ENCODE measurements at regions not wholly inside any gene's neighbourhood (a gene's known extent, or its start where the extent isn't known, plus 50 kb on each side); places are given as distances from the start of the nearest gene placed in this dataset.
"Not testable (repeated sequence)": the region's sequence is repeated elsewhere in the genome, so short reads cannot be mapped to it uniquely, and the experiment has no call there.

DNA sequence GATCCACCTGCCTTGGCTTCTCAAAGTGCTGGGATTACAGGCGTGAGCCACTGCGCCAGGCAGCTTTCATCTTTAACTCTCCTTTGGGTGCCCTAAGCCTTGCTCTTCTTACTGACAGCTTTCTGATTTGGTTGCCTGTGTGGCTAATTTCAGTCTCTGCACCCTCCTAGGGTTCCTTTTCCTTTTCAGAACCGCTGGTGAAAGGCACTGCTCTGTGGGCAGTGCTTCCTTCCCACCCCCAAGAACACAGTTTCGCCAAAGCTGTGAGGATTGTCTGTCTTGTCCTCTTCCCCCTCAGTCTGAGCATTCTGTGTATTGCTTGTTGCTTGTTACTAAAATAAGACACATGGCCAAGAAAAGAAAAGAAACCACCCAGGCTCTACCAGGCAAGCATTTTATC lies 101.4 kb upstream of the FRMPD3 start:
- H3K4me3 ChIP-seq (ENCODE audit: low read depth, low read length), result no peak overlapping the region
- DNase-seq (ENCODE audit: low read depth, low spot score), result no peak
- TF ChIP-seq, protein P1, sequence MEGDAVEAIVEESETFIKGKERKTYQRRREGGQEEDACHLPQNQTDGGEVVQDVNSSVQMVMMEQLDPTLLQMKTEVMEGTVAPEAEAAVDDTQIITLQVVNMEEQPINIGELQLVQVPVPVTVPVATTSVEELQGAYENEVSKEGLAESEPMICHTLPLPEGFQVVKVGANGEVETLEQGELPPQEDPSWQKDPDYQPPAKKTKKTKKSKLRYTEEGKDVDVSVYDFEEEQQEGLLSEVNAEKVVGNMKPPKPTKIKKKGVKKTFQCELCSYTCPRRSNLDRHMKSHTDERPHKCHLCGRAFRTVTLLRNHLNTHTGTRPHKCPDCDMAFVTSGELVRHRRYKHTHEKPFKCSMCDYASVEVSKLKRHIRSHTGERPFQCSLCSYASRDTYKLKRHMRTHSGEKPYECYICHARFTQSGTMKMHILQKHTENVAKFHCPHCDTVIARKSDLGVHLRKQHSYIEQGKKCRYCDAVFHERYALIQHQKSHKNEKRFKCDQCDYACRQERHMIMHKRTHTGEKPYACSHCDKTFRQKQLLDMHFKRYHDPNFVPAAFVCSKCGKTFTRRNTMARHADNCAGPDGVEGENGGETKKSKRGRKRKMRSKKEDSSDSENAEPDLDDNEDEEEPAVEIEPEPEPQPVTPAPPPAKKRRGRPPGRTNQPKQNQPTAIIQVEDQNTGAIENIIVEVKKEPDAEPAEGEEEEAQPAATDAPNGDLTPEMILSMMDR (IDR thresholded peaks at IDR 0.05; ENCODE audit: low read depth, low read length), result no peak
- in situ Hi-C loops (cut with HindIII; ENCODE audit: low sequenced_read_pairs), result no loop called here

DNA sequence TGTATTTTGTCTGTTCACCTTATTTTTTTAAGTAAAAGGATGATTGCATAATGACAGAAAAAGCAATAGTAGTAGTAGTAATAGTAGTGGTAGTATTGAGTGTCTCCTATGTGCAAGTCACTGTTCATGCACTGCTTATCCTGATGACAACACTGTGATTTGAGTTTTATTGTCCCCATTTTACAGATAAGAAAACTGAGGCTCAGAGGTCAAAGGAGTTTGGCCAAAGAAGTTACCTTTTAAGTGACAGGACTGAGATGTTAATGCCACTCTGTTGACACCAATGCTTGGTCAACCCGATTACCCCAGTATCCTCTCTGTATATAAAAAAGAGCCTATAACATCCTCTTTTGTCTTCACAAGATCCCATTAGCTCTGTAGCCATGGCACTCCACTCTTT lies 100.5 kb upstream of the FRMPD3 start:
- in situ Hi-C loops (cut with HindIII; ENCODE audit: low sequenced_read_pairs), result no loop called here

DNA sequence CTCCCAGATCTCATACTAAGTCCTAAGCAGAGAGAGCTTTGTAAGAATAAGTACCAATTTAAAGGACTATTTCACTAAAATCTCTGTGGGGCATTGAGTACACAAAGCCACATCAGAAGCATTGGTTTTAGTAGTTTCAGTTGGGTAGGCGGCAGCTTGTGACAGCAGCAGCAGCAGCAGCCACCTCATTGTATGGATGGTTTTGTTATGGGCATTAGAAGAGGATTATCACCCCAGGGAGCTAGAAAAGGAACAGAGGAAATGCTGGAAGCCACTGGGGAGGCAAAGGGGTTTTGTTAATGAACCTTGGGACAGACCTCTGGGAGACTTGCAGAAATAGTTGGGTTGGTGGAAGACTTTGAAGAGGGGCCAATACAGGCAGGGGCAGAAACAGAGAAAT lies 93.9 kb upstream of the FRMPD3 start:
- DNase-seq (ENCODE audit: low read depth, low spot score), result no peak
- in situ Hi-C loops (cut with HindIII; ENCODE audit: low sequenced_read_pairs), result no loop called here
- TF ChIP-seq, protein P1 (IDR thresholded peaks at IDR 0.05; ENCODE audit: low read depth, low read length), result no peak

More for the DNA sequence above, 100.5 kb upstream of the FRMPD3 start:
- DNase-seq (ENCODE audit: low read depth, low spot score), result no peak
- no peak overlapping the region for H3K4me3 ChIP-seq (ENCODE audit: low read depth, low read length)
- TF ChIP-seq, protein P1 (IDR thresholded peaks at IDR 0.05; ENCODE audit: low read depth, low read length), result no peak

DNA sequence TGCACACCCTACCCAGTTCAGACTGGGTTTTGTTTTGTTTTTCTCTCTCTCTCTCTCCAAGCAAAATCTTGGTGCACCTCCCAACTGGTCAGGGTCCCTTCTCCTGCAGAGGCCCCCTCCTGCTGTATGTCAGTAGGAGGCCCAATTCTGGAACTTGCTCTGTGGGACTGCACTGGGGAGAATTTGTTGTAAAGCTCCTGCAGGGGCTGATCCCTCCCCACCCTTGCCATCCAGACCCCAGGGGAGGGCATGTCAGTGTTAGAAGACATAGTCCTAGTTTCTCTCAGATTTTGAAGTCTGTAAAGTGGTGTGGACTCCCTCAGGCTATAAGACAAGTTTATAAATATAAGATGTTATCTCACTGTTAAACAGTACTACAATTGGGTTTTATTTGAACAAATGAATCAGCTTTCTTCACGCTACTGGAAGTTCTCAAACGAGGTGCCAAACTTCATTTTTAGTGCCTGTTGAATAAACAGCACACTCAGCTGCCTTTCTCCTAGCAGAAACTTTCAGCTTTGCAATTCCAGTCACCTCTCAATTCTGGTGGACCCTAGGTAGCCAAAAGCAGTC lies 88.6 kb upstream of the FRMPD3 start:
- DNase-seq (ENCODE audit: low read depth, low spot score), result no peak
- H3K4me3 ChIP-seq (ENCODE audit: low read depth, low read length), result no peak overlapping the region
- in situ Hi-C loops (cut with HindIII; ENCODE audit: low sequenced_read_pairs), result no loop called here
- TF ChIP-seq, protein P1 (IDR thresholded peaks at IDR 0.05; ENCODE audit: low read depth, low read length), result no peak

More for the DNA sequence above, 93.9 kb upstream of the FRMPD3 start:
- no peak overlapping the region for H3K4me3 ChIP-seq (ENCODE audit: low read depth, low read length)

DNA sequence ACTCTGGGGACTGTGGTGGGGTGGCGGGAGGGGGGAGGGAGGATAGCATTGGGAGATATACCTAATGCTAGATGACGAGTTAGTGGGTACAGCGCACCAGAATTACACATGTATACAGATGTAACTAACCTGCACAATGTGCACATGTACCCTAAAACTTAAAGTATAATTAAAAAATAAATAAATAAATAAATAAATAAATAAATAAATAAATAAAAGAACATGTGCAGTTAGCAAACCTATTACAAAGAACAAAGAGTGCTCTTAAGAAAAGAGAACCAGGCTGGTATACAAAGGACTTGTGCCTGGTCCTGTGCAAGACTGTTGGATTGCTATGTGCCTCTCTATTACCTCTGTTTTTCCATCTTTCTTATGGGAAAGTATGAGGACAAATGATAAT lies 79.3 kb upstream of the FRMPD3 start:
- DNase-seq (ENCODE audit: low read depth, low spot score); in situ Hi-C loops (cut with HindIII; ENCODE audit: low sequenced_read_pairs); H3K4me3 ChIP-seq (ENCODE audit: low read depth, low read length): not testable (repeated sequence)

DNA sequence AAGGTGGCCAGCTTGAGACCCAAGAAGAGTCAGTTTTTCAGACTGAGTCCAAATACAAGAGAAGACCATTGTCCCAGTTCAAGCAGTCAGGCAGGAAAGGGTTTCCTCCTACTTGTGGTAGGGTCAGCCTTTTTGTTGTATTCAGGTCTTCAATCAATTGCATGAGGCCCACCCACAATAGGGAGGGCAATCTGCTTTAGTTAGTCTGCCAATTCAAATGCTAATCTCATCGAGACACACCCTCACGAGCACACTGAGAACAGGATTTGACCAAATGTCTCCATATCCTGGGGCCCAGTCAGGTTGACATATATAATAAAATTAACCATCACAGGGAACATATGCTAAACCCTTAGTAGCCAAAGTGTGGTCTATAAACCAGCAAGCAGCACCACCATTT lies 75.3 kb upstream of the FRMPD3 start:
- no peak for DNase-seq (ENCODE audit: low read depth, low spot score)
- in situ Hi-C loops (cut with HindIII; ENCODE audit: low sequenced_read_pairs), result no loop called here
- no peak overlapping the region for H3K4me3 ChIP-seq (ENCODE audit: low read depth, low read length)
- TF ChIP-seq, protein P1 (IDR thresholded peaks at IDR 0.05; ENCODE audit: low read depth, low read length), result no peak

DNA sequence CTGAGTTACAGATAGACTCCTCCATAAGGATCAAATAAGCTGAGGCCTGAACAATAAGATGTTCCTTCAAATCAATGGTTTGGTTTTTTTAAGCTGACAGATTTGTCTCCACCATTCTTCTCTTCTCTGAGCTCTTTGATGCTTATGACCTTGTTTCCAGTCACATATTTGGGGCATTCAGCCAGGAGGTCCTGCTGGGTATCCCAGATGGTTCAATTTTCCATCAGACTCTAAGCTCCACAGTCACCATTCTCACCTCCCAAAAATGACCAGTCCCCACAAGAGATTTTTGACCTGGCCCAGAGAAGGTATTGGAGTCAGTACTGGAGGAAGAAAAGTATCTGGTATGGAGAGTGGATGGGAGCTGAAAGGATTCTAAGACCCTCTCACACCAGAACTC lies 74.6 kb upstream of the FRMPD3 start:
- DNase-seq (ENCODE audit: low read depth, low spot score), result no peak
- H3K4me3 ChIP-seq (ENCODE audit: low read depth, low read length), result no peak overlapping the region
- TF ChIP-seq, protein P1 (IDR thresholded peaks at IDR 0.05; ENCODE audit: low read depth, low read length), result no peak
- in situ Hi-C loops (cut with HindIII; ENCODE audit: low sequenced_read_pairs), result no loop called here

DNA sequence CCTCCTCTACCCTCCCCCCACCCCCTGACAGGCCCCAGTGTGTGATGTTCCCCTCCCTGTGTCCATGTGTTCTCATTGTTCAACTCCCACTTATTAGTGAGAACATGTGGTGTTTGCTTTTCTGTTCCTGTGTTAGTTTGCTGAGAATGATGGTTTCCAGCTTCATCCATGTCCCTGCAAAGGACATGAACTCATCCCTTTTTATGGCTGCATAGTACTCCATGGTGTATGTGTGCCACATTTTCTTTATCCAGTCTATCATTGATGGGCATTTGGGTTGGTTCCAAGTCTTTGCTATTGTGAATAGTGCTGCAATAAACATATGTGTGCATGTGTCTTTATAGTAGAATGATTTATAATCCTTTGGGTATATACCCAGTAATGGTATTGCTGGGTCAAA lies 73.3 kb upstream of the FRMPD3 start:
- H3K4me3 ChIP-seq (ENCODE audit: low read depth, low read length); DNase-seq (ENCODE audit: low read depth, low spot score); in situ Hi-C loops (cut with HindIII; ENCODE audit: low sequenced_read_pairs): not testable (repeated sequence)
